ENCODE measurements at regions not wholly inside any gene's neighbourhood (a gene's known extent, or its start where the extent isn't known, plus 50 kb on each side); places are given as distances from the start of the nearest gene placed in this dataset.

DNA sequence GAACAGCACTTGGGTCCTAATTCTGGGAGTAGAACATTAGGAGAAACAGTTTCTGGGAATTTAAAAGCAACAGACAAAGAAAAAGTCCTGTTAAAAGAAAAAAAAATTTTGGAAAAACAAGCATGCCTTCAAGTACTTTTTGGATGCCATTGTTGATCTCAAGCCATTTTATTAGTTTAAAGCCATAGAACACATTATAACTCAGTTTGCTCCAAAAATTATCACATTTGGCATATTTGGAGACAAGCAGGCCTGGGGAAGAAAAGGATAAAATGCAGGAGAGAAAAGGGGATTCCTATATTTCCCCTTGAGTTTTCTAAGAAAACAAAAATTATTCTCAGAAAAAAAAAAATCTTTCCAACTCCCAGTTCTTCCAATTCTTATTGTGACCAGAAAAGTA lies 146.8 kb downstream of the TENT5C start:
- Histone ChIP-seq H2AK5ac (ENCODE audit: low read depth, low read length) (no peak overlapping the region), H3K23me2 (ENCODE audit: low read depth, low read length) (peaks cover 2% of the 10 kb centered on the region; the same call in 1 of the 2 replicates), H2BK5ac (ENCODE audit: low read depth, low read length) (no peak overlapping the region), H4K8ac (ENCODE audit: extremely low read depth, insufficient read depth, low read length) (no peak overlapping the region), H3K4me3 (ENCODE audit: extremely low read depth in 1 of 4, insufficient read depth in 2 of 4, low read depth in 3 of 4, low read length in 4 of 4) (no peak overlapping the region), H4K91ac (replicated peaks; ENCODE audit: insufficient read length, low read length) (no peak overlapping the region), H2BK15ac (ENCODE audit: low read length) (no peak overlapping the region), H3K79me2 (ENCODE audit: control insufficient read depth in 1 of 2, insufficient read depth in 2 of 2, low read length in 2 of 2) (no peaks in the 10 kb centered on the region), H3K23ac (ENCODE audit: insufficient read length) (no peak overlapping the region), H2BK120ac (replicated peaks; ENCODE audit: low read depth, low read length) (no peak overlapping the region), H4K5ac (ENCODE audit: insufficient read length, low read depth, low read length) (no peak overlapping the region), H3K4ac (replicated peaks; ENCODE audit: insufficient read length, low read depth, low read length) (no peak overlapping the region), H3K27me3 (replicated peaks in 1 of 4; ENCODE audit: control insufficient read depth in 3 of 4, extremely low read depth in 1 of 4, insufficient read depth in 3 of 4, low read length in 3 of 4) (no peaks in the 10 kb centered on the region), H3K27ac (ENCODE audit: low read depth, low read length) (no peak overlapping the region), H3K18ac (ENCODE audit: extremely low read depth, low read length) (no peak overlapping the region), H4K20me1 (replicated peaks in 1 of 2; ENCODE audit: control insufficient read depth in 1 of 2, insufficient read depth in 2 of 2, low read length in 2 of 2) (no peaks in the 10 kb centered on the region), H2BK20ac (ENCODE audit: low read length) (no peak overlapping the region), H2BK12ac (ENCODE audit: low read depth, low read length) (no peak overlapping the region), H2AFZ (ENCODE audit: low read length) (no peak overlapping the region), H3K36me3 (ENCODE audit: control insufficient read depth in 2 of 4, insufficient read depth in 4 of 4, low read length in 3 of 4) (no peaks in the 10 kb centered on the region), H3K14ac (ENCODE audit: insufficient read length) (no peak overlapping the region), H3K9me3 (ENCODE audit: insufficient read depth in 2 of 2, low read depth in 1 of 2, low read length in 1 of 2) (no peaks in the 10 kb centered on the region), H3K9ac (replicated peaks in 1 of 4; ENCODE audit: extremely low read depth in 1 of 4, low read depth in 3 of 4, low read length in 3 of 4) (no peak overlapping the region), H3K4me1 (replicated peaks in 1 of 4; ENCODE audit: control insufficient read depth in 3 of 4, insufficient read depth in 4 of 4, low read length in 3 of 4) (no peaks in the 10 kb centered on the region), H3K56ac (replicated peaks; ENCODE audit: insufficient read length, low read depth, low read length) (no peak overlapping the region), H3K79me1 (ENCODE audit: low read depth, low read length) (no peaks in the 10 kb centered on the region), H3K4me2 (ENCODE audit: insufficient read depth in 1 of 2, low read depth in 2 of 2, low read length in 2 of 2) (no peak overlapping the region)
- POLR2A ChIA-PET (ENCODE audit: partially characterized antibody) = no interaction called here
- FAIRE-seq (no peak), DNase-seq (ENCODE audit: low read depth in 1 of 2, low spot score in 2 of 2) (no peak)
- CTCF ChIA-PET (ENCODE audit: partially characterized antibody) = interaction anchor here (0.6 to 10.2 kb wide), 9 partner anchors 18 to 218 kb away, joined by 3 to 128 read pairs (median 4); no protein-coding TSS in a partner anchor
- no peak for TF ChIP-seq TBP (IDR thresholded peaks at IDR 0.05; ENCODE audit: low read depth, low read length)
- TF ChIP-seq, protein P1, sequence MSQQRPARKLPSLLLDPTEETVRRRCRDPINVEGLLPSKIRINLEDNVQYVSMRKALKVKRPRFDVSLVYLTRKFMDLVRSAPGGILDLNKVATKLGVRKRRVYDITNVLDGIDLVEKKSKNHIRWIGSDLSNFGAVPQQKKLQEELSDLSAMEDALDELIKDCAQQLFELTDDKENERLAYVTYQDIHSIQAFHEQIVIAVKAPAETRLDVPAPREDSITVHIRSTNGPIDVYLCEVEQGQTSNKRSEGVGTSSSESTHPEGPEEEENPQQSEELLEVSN (IDR thresholded peaks at IDR 0.05) = no peak
- TF ChIP-seq CBX5 (IDR thresholded peaks at IDR 0.05; ENCODE audit: low read depth, low read length) = no peak
- TF ChIP-seq, protein P2, sequence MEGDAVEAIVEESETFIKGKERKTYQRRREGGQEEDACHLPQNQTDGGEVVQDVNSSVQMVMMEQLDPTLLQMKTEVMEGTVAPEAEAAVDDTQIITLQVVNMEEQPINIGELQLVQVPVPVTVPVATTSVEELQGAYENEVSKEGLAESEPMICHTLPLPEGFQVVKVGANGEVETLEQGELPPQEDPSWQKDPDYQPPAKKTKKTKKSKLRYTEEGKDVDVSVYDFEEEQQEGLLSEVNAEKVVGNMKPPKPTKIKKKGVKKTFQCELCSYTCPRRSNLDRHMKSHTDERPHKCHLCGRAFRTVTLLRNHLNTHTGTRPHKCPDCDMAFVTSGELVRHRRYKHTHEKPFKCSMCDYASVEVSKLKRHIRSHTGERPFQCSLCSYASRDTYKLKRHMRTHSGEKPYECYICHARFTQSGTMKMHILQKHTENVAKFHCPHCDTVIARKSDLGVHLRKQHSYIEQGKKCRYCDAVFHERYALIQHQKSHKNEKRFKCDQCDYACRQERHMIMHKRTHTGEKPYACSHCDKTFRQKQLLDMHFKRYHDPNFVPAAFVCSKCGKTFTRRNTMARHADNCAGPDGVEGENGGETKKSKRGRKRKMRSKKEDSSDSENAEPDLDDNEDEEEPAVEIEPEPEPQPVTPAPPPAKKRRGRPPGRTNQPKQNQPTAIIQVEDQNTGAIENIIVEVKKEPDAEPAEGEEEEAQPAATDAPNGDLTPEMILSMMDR (IDR thresholded peaks at IDR 0.05; ENCODE audit: control extremely low read depth in 1 of 3, insufficient read depth in 1 of 3, low read depth in 1 of 3, low read length in 3 of 3) = no peak
- no peak for TF ChIP-seq EZH2 (IDR thresholded peaks at IDR 0.05; ENCODE audit: low read depth, low read length, severe bottlenecking)
- no peak for TF ChIP-seq RAD21 (IDR thresholded peaks at IDR 0.05 in 1 of 2, conservative IDR thresholded peaks at IDR 0.05 in 1 of 2; ENCODE audit: low read depth in 2 of 2, low read length in 2 of 2)

All from H1 (cell line).